Astrocyte (in vitro differentiated cells and primary cell): ENCODE measurements at regions not wholly inside any gene's neighbourhood (a gene's known extent, or its start where the extent isn't known, plus 50 kb on each side); places are given as distances from the start of the nearest gene placed in this dataset.

Source experiments
- EZH2 ChIP-seq: IDR thresholded peaks from 2 replicates; pipeline ENCODE4 v1.6.1; 2012; ENCODE audit warnings: mild to moderate bottlenecking, low read length, inconsistent platforms; ENCODE audit not compliant: insufficient read depth
- TF ChIP-seq, protein P1 (sequence below): IDR thresholded peaks from 2 replicates; pipeline ENCODE4 v1.5.1; 2011; ENCODE audit warnings: low read depth, mild to moderate bottlenecking, inconsistent platforms, low read length, moderate library complexity; ENCODE audit not compliant: insufficient read depth

DNA sequence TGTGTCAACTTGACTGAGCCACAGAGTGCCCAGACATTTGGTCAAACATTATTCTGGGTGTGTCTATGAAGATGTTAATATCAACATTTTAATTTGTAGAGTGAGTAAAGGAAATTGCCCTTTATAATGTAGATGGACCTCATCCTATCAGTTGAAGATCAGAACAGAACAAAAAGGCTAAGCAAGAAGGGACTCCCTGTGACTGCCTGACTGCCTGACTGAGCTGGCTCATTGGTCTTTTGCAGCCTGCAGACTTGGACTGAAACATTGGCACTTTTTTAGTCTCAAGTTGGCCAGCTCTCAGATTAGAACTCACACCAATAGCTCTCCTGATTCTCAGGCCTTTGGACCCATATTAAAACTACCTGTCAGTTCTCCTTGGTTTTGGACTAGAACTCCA lies 600.4 kb upstream of the SLITRK6 start:
- TF ChIP-seq EZH2, result no peak
- TF ChIP-seq, protein P1, sequence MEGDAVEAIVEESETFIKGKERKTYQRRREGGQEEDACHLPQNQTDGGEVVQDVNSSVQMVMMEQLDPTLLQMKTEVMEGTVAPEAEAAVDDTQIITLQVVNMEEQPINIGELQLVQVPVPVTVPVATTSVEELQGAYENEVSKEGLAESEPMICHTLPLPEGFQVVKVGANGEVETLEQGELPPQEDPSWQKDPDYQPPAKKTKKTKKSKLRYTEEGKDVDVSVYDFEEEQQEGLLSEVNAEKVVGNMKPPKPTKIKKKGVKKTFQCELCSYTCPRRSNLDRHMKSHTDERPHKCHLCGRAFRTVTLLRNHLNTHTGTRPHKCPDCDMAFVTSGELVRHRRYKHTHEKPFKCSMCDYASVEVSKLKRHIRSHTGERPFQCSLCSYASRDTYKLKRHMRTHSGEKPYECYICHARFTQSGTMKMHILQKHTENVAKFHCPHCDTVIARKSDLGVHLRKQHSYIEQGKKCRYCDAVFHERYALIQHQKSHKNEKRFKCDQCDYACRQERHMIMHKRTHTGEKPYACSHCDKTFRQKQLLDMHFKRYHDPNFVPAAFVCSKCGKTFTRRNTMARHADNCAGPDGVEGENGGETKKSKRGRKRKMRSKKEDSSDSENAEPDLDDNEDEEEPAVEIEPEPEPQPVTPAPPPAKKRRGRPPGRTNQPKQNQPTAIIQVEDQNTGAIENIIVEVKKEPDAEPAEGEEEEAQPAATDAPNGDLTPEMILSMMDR, result no peak
